ENCODE measurements at regions not wholly inside any gene's neighbourhood (a gene's known extent, or its start where the extent isn't known, plus 50 kb on each side); places are given as distances from the start of the nearest gene placed in this dataset.
"Not testable (repeated sequence)": the region's sequence is repeated elsewhere in the genome, so short reads cannot be mapped to it uniquely, and the experiment has no call there.

DNA sequence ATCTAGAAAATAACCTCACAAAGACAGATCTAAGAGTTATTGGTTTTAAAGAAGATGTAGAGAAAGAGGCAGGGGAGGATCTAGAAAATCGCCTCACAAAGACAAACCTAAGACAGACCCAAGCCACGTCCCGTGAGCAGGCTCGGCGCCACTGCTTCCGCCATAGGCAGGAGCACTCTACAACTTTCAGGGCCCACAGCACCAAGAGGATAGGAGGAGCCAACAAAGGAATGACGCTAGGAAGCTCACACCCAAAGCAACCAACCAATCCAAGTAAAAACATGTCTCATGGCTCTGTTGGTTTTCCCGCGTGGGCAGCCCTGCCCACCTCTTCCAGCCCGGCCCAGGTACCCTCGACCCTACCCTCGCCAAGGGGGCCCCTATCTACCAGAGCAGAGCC lies 4167.4 kb upstream of the OR11H1 start:
- H3K4me3 ChIP-seq (ENCODE audit: extremely low read depth, insufficient read depth, low read length, poor library complexity, severe bottlenecking): no peak overlapping the region
- 60 to 63% methylated on average over 11 to 12 of the region's 12 CpGs for WGBS, 2 experiments (ENCODE audit: insufficient coverage in 2 of 2)
- H3K9me3 ChIP-seq (ENCODE audit: control insufficient read depth, low read length): peaks cover 59% of the 10 kb centered on the region
- no peaks in the 10 kb centered on the region for H3K4me1 ChIP-seq (ENCODE audit: control insufficient read depth, insufficient read depth, low read length, poor library complexity, severe bottlenecking)
- no peak overlapping the region for H3K27ac ChIP-seq (ENCODE audit: low read depth, low read length, severe bottlenecking)
- no peaks in the 10 kb centered on the region for H3K36me3 ChIP-seq (ENCODE audit: control insufficient read depth, insufficient read depth, low read length)

DNA sequence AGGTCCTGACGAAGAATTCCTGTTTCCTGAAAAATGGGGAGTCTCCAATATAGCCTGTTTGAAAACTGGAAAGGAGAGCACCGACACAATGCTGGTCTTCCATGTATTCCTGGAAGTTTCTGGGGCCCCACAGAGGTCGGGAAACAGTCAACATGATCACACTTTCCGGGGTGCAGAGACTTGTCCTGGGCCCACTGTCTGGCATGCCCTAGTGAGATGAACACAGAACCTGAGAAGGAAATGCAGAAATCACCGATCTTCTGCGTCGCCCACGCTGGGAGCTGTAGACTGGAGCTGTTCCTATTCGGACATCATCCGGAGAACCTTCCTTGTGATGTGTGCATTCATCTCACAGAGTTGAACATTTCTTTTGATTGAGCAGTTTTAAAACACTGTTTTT lies 4166.5 kb upstream of the OR11H1 start:
- not testable (repeated sequence) for H3K4me1 ChIP-seq (ENCODE audit: control insufficient read depth, insufficient read depth, low read length, poor library complexity, severe bottlenecking); H3K27ac ChIP-seq (ENCODE audit: low read depth, low read length, severe bottlenecking); H3K4me3 ChIP-seq (ENCODE audit: extremely low read depth, insufficient read depth, low read length, poor library complexity, severe bottlenecking); H3K36me3 ChIP-seq (ENCODE audit: control insufficient read depth, insufficient read depth, low read length)
- WGBS, 2 experiments (ENCODE audit: insufficient coverage in 2 of 2): 65 to 71% methylated on average over 10 of the region's 10 CpGs
- H3K9me3 ChIP-seq (ENCODE audit: control insufficient read depth, low read length): peaks cover 66% of the 10 kb centered on the region

DNA sequence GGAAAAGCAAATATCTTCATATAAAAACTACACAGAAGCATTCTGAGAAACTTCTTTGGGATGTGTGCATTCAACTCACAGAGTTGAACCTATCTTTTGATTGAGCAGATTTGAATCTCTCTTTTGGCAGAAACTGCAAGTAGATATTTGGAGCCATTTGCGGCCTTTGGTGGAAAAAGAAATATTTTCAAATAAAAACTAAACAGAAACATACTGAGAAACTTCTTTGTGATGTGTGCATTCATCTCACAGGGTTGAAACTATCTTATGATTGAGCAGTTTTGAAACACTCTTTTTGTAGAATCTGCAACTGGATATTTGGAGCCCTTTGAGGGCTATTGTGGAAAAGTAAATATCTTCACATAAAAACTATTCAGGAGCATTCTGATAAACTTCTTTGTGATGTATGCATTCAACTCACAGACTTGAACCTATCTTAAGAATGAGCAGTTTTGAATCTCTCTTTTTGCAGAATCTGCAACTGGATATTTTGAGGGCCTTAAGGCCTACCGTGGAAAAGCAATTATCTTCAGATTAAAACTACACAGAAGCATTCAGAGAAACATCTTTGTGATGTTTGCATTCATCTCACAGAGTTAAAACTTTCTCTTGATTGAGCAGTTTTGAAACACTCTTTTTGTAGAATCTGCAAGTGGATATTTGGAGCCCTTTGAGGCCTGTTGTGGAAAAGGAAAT lies 4158.2 kb upstream of the OR11H1 start:
- H3K9me3 ChIP-seq (ENCODE audit: control insufficient read depth, low read length): peaks cover 64% of the 10 kb centered on the region
- H3K36me3 ChIP-seq (ENCODE audit: control insufficient read depth, insufficient read depth, low read length): not testable (repeated sequence)
- WGBS, 2 experiments (ENCODE audit: insufficient coverage in 2 of 2): no CpG with 5 or more reads among the region's 2 CpGs

DNA sequence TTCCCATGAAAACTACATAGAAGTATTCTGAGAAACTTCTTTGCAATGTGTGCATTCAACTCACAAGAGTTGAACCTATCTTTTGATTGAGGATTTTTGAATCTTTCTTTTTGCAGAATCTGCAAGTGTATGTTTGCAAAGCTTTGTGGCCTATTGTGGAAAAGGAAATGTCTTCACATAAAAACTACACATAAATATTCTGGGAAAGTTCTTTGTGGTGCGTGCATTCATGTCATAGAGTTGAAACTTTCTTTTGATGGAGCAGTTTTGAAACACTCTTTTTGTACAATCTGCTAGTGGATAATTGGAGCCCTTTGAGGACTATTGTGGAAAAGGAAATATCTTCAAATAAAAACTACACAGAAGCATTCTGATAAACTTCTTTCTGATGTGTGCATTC lies 4157.7 kb upstream of the OR11H1 start:
- H3K4me3 ChIP-seq (ENCODE audit: extremely low read depth, insufficient read depth, low read length, poor library complexity, severe bottlenecking); H3K4me1 ChIP-seq (ENCODE audit: control insufficient read depth, insufficient read depth, low read length, poor library complexity, severe bottlenecking); H3K27ac ChIP-seq (ENCODE audit: low read depth, low read length, severe bottlenecking); H3K36me3 ChIP-seq (ENCODE audit: control insufficient read depth, insufficient read depth, low read length): not testable (repeated sequence)
- no CpG with 5 or more reads among the region's 1 CpG for WGBS, 2 experiments (ENCODE audit: insufficient coverage in 2 of 2)
- H3K9me3 ChIP-seq (ENCODE audit: control insufficient read depth, low read length): peaks cover 62% of the 10 kb centered on the region

More for the DNA sequence above, 4158.2 kb upstream of the OR11H1 start:
- H3K27ac ChIP-seq (ENCODE audit: low read depth, low read length, severe bottlenecking); H3K4me3 ChIP-seq (ENCODE audit: extremely low read depth, insufficient read depth, low read length, poor library complexity, severe bottlenecking); H3K4me1 ChIP-seq (ENCODE audit: control insufficient read depth, insufficient read depth, low read length, poor library complexity, severe bottlenecking): not testable (repeated sequence)

All from mesodermal cell (in vitro differentiated cells).